A673 (cell line): ENCODE measurements at regions not wholly inside any gene's neighbourhood (a gene's known extent, or its start where the extent isn't known, plus 50 kb on each side); places are given as distances from the start of the nearest gene placed in this dataset.

ENCODE experiments used
- BruUV-seq: library from RNA; stranded (reverse); fragments of 400-500 nt; replicated peaks from 2 replicates; lab custom pipeline; 2021; lab: Mats Ljungman, UMichigan
- CTCF ChIA-PET: fragments of 300-600 bp; sonication (Branson Sonifier 250); formaldehyde crosslinking; loops from one replicate; lab custom pipeline; 2022; ENCODE audit warnings: antibody characterized with exemption; lab: Charles Lee
- POLR2A ChIA-PET: fragments of 300-600 bp; sonication (Branson Sonifier 250); formaldehyde crosslinking; loops from one replicate; lab custom pipeline; 2022; ENCODE audit warnings: antibody characterized with exemption; ENCODE audit not compliant: low non-redundant PET; lab: Charles Lee
- DNase-seq: peaks from one replicate; pipeline ENCODE4 v3.0.0-alpha.2; 2015; ENCODE audit warnings: low spot score
- H3K27ac ChIP-seq: fragments of 200-600 bp; sonication (generic); 2 replicates; pipeline ENCODE4 v1.5.1; 2016; ENCODE audit warnings: mixed run types, low read depth, mild to moderate bottlenecking, mixed read lengths, antibody characterized with exemption, low read length; ENCODE audit not compliant: poor library complexity, severe bottlenecking
- H3K27me3 ChIP-seq: fragments of 200-600 bp; sonication (generic); replicated peaks from 2 replicates; pipeline ENCODE4 v1.6.1; 2017; ENCODE audit warnings: mixed run types, low read depth, mild to moderate bottlenecking, mixed read lengths, antibody characterized with exemption, low read length; ENCODE audit not compliant: insufficient read depth, poor library complexity
- H3K36me3 ChIP-seq: fragments of 200-600 bp; sonication (generic); 2 replicates; pipeline ENCODE4 v1.6.1; 2016; ENCODE audit warnings: mixed run types, mild to moderate bottlenecking, mixed read lengths, antibody characterized with exemption, low read length; ENCODE audit not compliant: insufficient read depth, poor library complexity, severe bottlenecking
- H3K4me1 ChIP-seq: fragments of 200-600 bp; sonication (generic); 2 replicates; pipeline ENCODE4 v1.6.1; 2017; ENCODE audit warnings: mixed run types, mild to moderate bottlenecking, mixed read lengths, antibody characterized with exemption, low read length; ENCODE audit not compliant: insufficient read depth, poor library complexity, severe bottlenecking
- H3K4me3 ChIP-seq: fragments of 200-600 bp; sonication (generic); 2 replicates; pipeline ENCODE4 v1.5.1; 2016; ENCODE audit warnings: low read depth, mixed run types, mild to moderate bottlenecking, mixed read lengths, low read length; ENCODE audit not compliant: poor library complexity, severe bottlenecking
- H3K9me3 ChIP-seq: fragments of 200-600 bp; sonication (generic); 2 replicates; pipeline ENCODE4 v1.6.1; 2016; ENCODE audit warnings: mixed run types, low read depth, mild to moderate bottlenecking, mixed read lengths, antibody characterized with exemption, low read length; ENCODE audit not compliant: poor library complexity, severe bottlenecking
- EZH2 ChIP-seq: fragments of 200-600 bp; sonication (generic); IDR thresholded peaks from 2 replicates; pipeline ENCODE4 v1.6.1; 2017; ENCODE audit warnings: borderline replicate concordance, low read depth, mild to moderate bottlenecking, mixed read lengths, antibody characterized with exemption, low read length; ENCODE audit not compliant: poor library complexity, severe bottlenecking
- intact Hi-C: fragments of 100-400 bp; cut with micrococcal nuclease; formaldehyde crosslinking; loops from one replicate; pipeline ENCODE4 v1.10.0; 2022; ENCODE audit not compliant: unreplicated experiment
- TF ChIP-seq, protein P1 (sequence below): fragments of 300-800, 200-600 bp; sonication (generic); conservative IDR thresholded peaks from 2 replicates; pipeline ENCODE4 v1.5.1; 2017; ENCODE audit warnings: low read depth, mild to moderate bottlenecking, antibody characterized with exemption, low read length, moderate library complexity, mixed read lengths

- ChIA-PET POLR2A (no interaction called here), CTCF (no interaction called here)
- intact Hi-C loops: no loop called here
- Histone ChIP-seq H3K27ac (no peak overlapping the region), H3K27me3 (no peaks in the 10 kb centered on the region), H3K36me3 (no peaks in the 10 kb centered on the region), H3K9me3 (peaks cover 8% of the 10 kb centered on the region), H3K4me1 (no peaks in the 10 kb centered on the region), H3K4me3 (no peak overlapping the region)
- no TSS peak for BruUV-seq
- TF ChIP-seq, protein P1, sequence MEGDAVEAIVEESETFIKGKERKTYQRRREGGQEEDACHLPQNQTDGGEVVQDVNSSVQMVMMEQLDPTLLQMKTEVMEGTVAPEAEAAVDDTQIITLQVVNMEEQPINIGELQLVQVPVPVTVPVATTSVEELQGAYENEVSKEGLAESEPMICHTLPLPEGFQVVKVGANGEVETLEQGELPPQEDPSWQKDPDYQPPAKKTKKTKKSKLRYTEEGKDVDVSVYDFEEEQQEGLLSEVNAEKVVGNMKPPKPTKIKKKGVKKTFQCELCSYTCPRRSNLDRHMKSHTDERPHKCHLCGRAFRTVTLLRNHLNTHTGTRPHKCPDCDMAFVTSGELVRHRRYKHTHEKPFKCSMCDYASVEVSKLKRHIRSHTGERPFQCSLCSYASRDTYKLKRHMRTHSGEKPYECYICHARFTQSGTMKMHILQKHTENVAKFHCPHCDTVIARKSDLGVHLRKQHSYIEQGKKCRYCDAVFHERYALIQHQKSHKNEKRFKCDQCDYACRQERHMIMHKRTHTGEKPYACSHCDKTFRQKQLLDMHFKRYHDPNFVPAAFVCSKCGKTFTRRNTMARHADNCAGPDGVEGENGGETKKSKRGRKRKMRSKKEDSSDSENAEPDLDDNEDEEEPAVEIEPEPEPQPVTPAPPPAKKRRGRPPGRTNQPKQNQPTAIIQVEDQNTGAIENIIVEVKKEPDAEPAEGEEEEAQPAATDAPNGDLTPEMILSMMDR: no peak
- TF ChIP-seq EZH2: no peak
- DNase-seq: no peak
Measured at GRCh38 chr5:13251623-13252376, 692.7 kb downstream of the DNAH5 start.

DNA sequence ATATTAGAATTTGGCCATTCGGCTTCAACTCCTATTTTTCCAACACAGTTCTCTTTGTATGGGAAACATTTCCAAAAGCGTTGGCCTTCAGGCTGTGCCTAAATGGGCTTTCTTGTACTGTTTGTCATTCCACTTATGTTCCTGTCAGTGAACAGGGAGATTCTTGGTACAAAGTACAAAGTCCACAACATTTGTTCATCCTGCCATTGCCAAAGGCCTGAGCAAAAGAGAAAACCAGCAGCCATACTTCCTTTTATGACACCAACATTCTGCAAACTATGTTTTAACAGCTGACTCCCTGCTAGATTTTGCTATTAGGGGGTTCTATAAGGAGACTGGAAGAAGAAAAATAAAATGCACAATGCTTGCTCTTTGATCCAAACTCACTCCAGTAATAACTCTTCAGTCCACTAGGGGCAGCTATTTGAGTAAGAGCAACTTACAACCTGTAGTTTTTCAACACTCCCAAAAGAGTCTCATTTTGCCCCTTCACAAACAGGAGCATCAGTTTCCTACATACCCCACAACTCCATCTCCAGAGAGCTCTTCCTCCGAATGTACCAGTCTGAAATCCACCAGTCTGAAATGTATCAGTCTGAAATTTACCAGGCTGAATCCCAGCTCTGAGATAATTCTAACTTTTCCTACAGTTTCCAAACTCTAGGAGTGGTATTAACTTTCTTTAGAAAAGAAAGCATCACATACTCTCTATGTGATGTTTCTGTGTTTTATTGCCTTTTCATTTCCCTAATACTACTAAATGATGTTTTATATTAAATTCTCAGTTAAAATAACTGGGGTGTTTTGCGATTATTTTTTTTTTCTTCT, 693.8 kb downstream of the DNAH5 start:
- Histone ChIP-seq H3K9me3 (peaks cover 5% of the 10 kb centered on the region), H3K4me3 (no peak overlapping the region), H3K36me3 (no peaks in the 10 kb centered on the region), H3K27me3 (no peaks in the 10 kb centered on the region), H3K27ac (no peak overlapping the region), H3K4me1 (no peaks in the 10 kb centered on the region)
- intact Hi-C loops: no loop called here
- POLR2A ChIA-PET: no interaction called here
- DNase-seq: peak; percentile 1
- BruUV-seq: no TSS peak
- CTCF ChIA-PET: no interaction called here
- TF ChIP-seq EZH2: no peak
- TF ChIP-seq, protein P1: peak; percentile 40; the same call in 1 of the 2 replicates

GRCh38 chr5:13249854-13250253, 694.6 kb downstream of the DNAH5 start:
- CTCF ChIA-PET: no interaction called here
- intact Hi-C loops: no loop called here
- peaks cover 4% of the 10 kb centered on the region for H3K9me3 ChIP-seq
- H3K27me3 ChIP-seq: no peaks in the 10 kb centered on the region
- no peaks in the 10 kb centered on the region for H3K4me1 ChIP-seq
- POLR2A ChIA-PET: no interaction called here
- no peak overlapping the region for H3K4me3 ChIP-seq
- no peaks in the 10 kb centered on the region for H3K36me3 ChIP-seq
- BruUV-seq: no TSS peak
- no peak overlapping the region for H3K27ac ChIP-seq
- TF ChIP-seq, protein P1: no peak
- TF ChIP-seq EZH2: no peak
- DNase-seq: no peak
